GM23248 (cell line): ENCODE measurements at regions not wholly inside any gene's neighbourhood (a gene's known extent, or its start where the extent isn't known, plus 50 kb on each side); places are given as distances from the start of the nearest gene placed in this dataset.
"Not testable (repeated sequence)": the region's sequence is repeated elsewhere in the genome, so short reads cannot be mapped to it uniquely, and the experiment has no call there.

Experiments used
- DNase-seq: peaks from one replicate; pipeline ENCODE4 v3.0.0-alpha.2; 2015
- H2AFZ ChIP-seq: fragments of 200-600 bp; sonication (generic); 2 replicates; pipeline ENCODE4 v1.6.1; 2016; ENCODE audit warnings: antibody characterized with exemption
- H3F3A ChIP-seq: fragments of 200-600 bp; sonication (generic); 2 replicates; pipeline ENCODE4 v1.6.1; 2016; ENCODE audit warnings: mild to moderate bottlenecking, antibody characterized with exemption, mixed run types; ENCODE audit not compliant: insufficient read depth
- H3K27ac ChIP-seq: fragments of 200-600 bp; sonication (generic); 2 replicates; pipeline ENCODE4 v1.5.1; 2016; ENCODE audit warnings: mild to moderate bottlenecking
- H3K27me3 ChIP-seq: fragments of 200-600 bp; sonication (generic); replicated peaks from 2 replicates; pipeline ENCODE4 v1.6.1; 2016; ENCODE audit warnings: mild to moderate bottlenecking; ENCODE audit not compliant: insufficient read depth
- H3K36me3 ChIP-seq: fragments of 200-600 bp; sonication (generic); 2 replicates; pipeline ENCODE4 v1.6.1; 2016; ENCODE audit warnings: low read depth, mild to moderate bottlenecking
- H3K4me1 ChIP-seq: fragments of 200-600 bp; sonication (generic); 2 replicates; pipeline ENCODE4 v1.6.1; 2016; ENCODE audit warnings: mild to moderate bottlenecking; ENCODE audit not compliant: insufficient read depth
- H3K4me2 ChIP-seq: fragments of 200-600 bp; sonication (generic); one replicate; pipeline ENCODE4 v1.6.1; 2016; ENCODE audit warnings: mild to moderate bottlenecking; ENCODE audit not compliant: unreplicated experiment
- H3K4me3 ChIP-seq: fragments of 200-600 bp; sonication (generic); 2 replicates; pipeline ENCODE4 v1.5.1; 2016; ENCODE audit warnings: mild to moderate bottlenecking
- H3K79me2 ChIP-seq: fragments of 200-600 bp; sonication (generic); 2 replicates; pipeline ENCODE4 v1.6.1; 2016; ENCODE audit warnings: mild to moderate bottlenecking; ENCODE audit not compliant: insufficient read depth
- H3K9ac ChIP-seq: fragments of 200-600 bp; sonication (generic); 2 replicates; pipeline ENCODE4 v1.6.1; 2016; ENCODE audit warnings: mild to moderate bottlenecking
- H3K9me2 ChIP-seq: fragments of 200-600 bp; sonication (generic); 2 replicates; pipeline ENCODE4 v1.6.1; 2016; ENCODE audit warnings: mixed run types, mild to moderate bottlenecking, moderate library complexity; ENCODE audit not compliant: insufficient read depth
- H3K9me3 ChIP-seq: fragments of 200-600 bp; sonication (generic); one replicate; pipeline ENCODE4 v1.6.1; 2017; ENCODE audit warnings: low read depth
- H4K20me1 ChIP-seq: fragments of 200-600 bp; sonication (generic); 2 replicates; pipeline ENCODE4 v1.6.0; 2016; ENCODE audit not compliant: insufficient read depth
- EZH2 ChIP-seq: fragments of 200-600 bp; sonication (generic); IDR thresholded peaks from 2 replicates; pipeline ENCODE4 v1.6.1; 2018; ENCODE audit warnings: antibody characterized with exemption, mild to moderate bottlenecking; ENCODE audit not compliant: insufficient read depth, poor library complexity, severe bottlenecking
- EZH2phosphoT487 ChIP-seq: fragments of 200-600 bp; sonication (generic); IDR thresholded peaks from 2 replicates; pipeline ENCODE4 v1.6.1; 2018; ENCODE audit warnings: antibody characterized with exemption, moderate library complexity, mild to moderate bottlenecking, low read depth; ENCODE audit not compliant: insufficient read depth
- WGBS, 2 experiments: methylation state at CpG; one replicate each; pipeline ENCODE4 v1.1.6; 2015 to 2017; ENCODE audit warnings: low lambda C conversion rate in 2 of 2, low coverage in 1 of 2; ENCODE audit errors: missing lambda C conversion rate in 2 of 2; 5-methylcytosine and 5-hydroxymethylcytosine counted together
- in situ Hi-C: fragments of 300-500 bp; cut with MboI; formaldehyde crosslinking; loops from 2 replicates; pipeline ENCODE4 v1.15.0; 2020

DNA sequence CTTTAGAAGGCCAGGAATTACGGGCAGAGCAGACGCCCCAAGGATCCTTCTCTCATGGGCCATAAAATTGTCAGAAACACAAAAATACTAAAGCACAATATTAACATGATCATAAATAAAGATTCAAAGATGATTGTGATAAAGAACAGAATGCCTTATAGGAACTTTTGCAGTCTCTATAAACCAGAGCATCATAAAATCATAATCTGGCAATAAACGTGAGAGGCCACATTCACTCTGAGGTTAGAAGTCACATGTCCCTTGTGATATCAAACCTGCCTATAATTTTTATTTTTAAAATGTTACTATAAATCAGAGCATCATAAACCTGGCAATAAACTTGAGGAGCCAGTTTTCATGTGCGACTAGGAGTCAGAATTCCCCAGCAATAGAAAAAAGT is 100.5 kb downstream of the ZBTB18 start:
- H3F3A ChIP-seq, result no peaks in the 10 kb centered on the region
- H3K36me3 ChIP-seq, result no peaks in the 10 kb centered on the region
- 86 to 91% methylated on average over 4 of the region's 4 CpGs for WGBS, 2 experiments
- H2AFZ ChIP-seq, result no peak overlapping the region
- no peaks in the 10 kb centered on the region for H4K20me1 ChIP-seq
- no peak overlapping the region for H3K27ac ChIP-seq
- TF ChIP-seq EZH2 (no peak), EZH2phosphoT487 (no peak)
- H3K27me3 ChIP-seq, result no peaks in the 10 kb centered on the region
- no peak overlapping the region for H3K4me2 ChIP-seq
- H3K9ac ChIP-seq, result no peak overlapping the region
- H3K4me1 ChIP-seq, result no peaks in the 10 kb centered on the region
- H3K79me2 ChIP-seq, result no peaks in the 10 kb centered on the region
- H3K4me3 ChIP-seq, result no peak overlapping the region
- DNase-seq, result no peak
- in situ Hi-C loops, result no loop called here
- H3K9me3 ChIP-seq, result no peaks in the 10 kb centered on the region
- H3K9me2 ChIP-seq, result no peaks in the 10 kb centered on the region

DNA sequence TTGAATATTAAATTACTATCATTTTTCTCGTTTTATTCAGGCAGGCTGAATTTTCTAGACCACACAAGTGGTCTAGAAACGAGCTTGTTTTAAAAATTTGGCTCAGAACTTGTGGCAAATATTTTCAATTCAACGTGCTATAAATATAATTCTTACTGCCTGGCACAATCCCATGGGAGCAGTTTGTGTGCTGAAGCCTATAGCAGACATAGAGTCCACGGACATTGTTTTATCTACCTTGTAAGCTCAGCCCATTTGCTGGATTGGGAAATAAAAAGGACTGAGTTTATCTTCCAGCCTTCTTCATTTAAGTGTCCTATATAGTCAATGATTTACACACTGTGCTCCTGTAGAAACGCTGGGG is 103.4 kb downstream of the ZBTB18 start:
- Histone ChIP-seq H3F3A (no peaks in the 10 kb centered on the region), H3K4me3 (no peak overlapping the region), H4K20me1 (no peaks in the 10 kb centered on the region), H3K27me3 (no peaks in the 10 kb centered on the region), H3K36me3 (no peaks in the 10 kb centered on the region), H3K9me3 (no peaks in the 10 kb centered on the region), H3K9me2 (no peaks in the 10 kb centered on the region), H3K79me2 (no peaks in the 10 kb centered on the region), H3K4me2 (no peak overlapping the region), H3K27ac (no peak overlapping the region), H3K9ac (no peak overlapping the region), H3K4me1 (no peaks in the 10 kb centered on the region), H2AFZ (no peak overlapping the region)
- no peak for TF ChIP-seq EZH2phosphoT487
- no peak for TF ChIP-seq EZH2
- DNase-seq, result no peak
- in situ Hi-C loops, result no loop called here
- 24 to 34% methylated on average over 5 of the region's 5 CpGs for WGBS, 2 experiments

DNA sequence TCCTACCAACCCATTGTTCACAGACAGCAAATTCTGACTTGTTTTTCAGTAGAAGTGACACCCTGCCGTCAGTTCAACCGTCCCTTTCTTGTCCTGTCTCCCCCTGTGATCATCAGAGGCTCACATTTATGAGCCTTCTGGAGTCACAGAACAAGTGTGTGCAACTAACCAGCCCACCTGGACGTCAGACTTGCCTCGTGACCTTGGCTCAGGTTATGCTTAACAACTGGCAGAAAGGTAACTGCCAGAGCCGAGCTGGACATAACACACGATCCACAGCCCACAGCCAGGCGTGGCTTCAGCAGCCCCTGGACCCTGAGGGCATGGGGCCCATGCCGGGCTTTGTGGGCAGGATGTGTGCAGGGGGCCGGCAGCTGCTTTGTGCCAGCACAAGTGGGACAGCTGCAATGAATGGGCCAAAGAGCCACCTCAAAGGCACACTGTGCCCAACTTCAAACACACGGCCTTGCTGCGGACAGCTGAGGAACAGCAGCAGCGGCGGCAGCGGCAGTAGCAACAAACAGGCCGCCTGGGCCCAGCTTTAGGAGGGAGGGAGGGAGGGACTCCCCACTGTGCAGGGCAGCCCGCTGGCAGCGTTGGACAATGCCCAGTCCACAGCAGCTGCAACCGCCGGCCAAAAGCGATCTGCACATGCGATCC is 103.9 kb downstream of the ZBTB18 start:
- H2AFZ ChIP-seq, result no peak overlapping the region
- in situ Hi-C loops, result no loop called here
- H4K20me1 ChIP-seq, result no peaks in the 10 kb centered on the region
- no peak overlapping the region for H3K4me3 ChIP-seq
- no peaks in the 10 kb centered on the region for H3K9me2 ChIP-seq
- 75 to 78% methylated on average over 21 of the region's 21 CpGs for WGBS, 2 experiments
- H3K9ac ChIP-seq, result no peak overlapping the region
- DNase-seq, result no peak
- H3K4me1 ChIP-seq, result no peaks in the 10 kb centered on the region
- TF ChIP-seq EZH2phosphoT487 (no peak), EZH2 (no peak)
- no peaks in the 10 kb centered on the region for H3F3A ChIP-seq
- H3K27ac ChIP-seq, result no peak overlapping the region
- H3K27me3 ChIP-seq, result no peaks in the 10 kb centered on the region
- H3K36me3 ChIP-seq, result no peaks in the 10 kb centered on the region
- H3K79me2 ChIP-seq, result no peaks in the 10 kb centered on the region
- H3K4me2 ChIP-seq, result no peak overlapping the region
- H3K9me3 ChIP-seq, result no peaks in the 10 kb centered on the region

DNA sequence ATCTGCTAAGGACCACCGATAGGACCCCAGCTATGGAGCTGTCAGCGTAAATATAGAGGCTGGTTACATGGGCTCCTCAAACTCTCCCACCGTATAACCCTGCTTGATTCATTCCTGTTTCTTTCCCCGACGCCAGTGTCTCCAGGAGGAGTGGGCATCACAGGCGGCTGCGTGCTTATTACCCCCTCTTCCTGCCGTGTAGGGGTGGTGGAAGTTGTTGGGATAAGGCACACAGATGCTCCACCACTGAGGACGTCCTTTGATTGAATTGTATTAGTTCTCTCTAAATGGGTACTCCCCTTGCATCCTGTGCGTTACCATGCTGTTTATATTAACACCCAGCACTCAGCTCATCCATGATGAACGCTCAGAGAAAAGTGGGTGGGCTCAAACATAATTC is 104.6 kb downstream of the ZBTB18 start:
- Histone ChIP-seq H3K9me3 (no peaks in the 10 kb centered on the region), H4K20me1 (no peaks in the 10 kb centered on the region), H3K9me2 (no peaks in the 10 kb centered on the region), H3K27ac (no peak overlapping the region), H3K4me2 (no peak overlapping the region), H3K79me2 (no peaks in the 10 kb centered on the region), H3F3A (no peaks in the 10 kb centered on the region), H2AFZ (no peak overlapping the region), H3K27me3 (no peaks in the 10 kb centered on the region), H3K4me3 (no peak overlapping the region), H3K9ac (no peak overlapping the region), H3K36me3 (no peaks in the 10 kb centered on the region), H3K4me1 (no peaks in the 10 kb centered on the region)
- TF ChIP-seq EZH2 (no peak), EZH2phosphoT487 (no peak)
- in situ Hi-C loops, result no loop called here
- DNase-seq, result no peak
- 44 to 50% methylated on average over 10 to 11 of the region's 11 CpGs for WGBS, 2 experiments

DNA sequence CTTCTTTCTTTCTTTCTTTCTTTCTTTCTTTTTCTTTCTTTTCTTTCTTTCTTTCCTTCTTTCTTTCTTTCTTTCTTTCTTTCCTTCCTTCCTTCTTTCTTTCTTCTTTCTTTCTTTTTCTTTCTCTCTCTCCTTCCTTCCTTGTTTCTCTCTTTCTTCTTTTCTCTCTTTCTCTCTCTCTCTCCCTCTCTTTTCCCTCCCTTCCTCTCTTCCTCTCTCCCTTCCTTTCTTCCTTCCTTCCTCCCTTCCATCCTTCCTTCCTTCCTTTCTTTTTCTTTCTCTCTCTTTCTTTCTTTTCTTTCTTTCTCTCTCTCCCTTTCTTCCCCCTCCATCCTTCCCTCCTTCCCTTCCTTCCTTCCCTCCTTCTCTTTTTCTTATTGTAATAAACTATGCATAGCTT is 105.5 kb downstream of the ZBTB18 start:
- H3K9ac ChIP-seq, H3K4me2 ChIP-seq, H3K4me3 ChIP-seq, H3K27ac ChIP-seq, H3K27me3 ChIP-seq, H3K4me1 ChIP-seq, in situ Hi-C loops, DNase-seq, H4K20me1 ChIP-seq, H3K79me2 ChIP-seq, H3K9me2 ChIP-seq, H3K9me3 ChIP-seq, H3K36me3 ChIP-seq, H3F3A ChIP-seq, H2AFZ ChIP-seq: not testable (repeated sequence)
